Nephron (organoid): ENCODE measurements at regions not wholly inside any gene's neighbourhood (a gene's known extent, or its start where the extent isn't known, plus 50 kb on each side); places are given as distances from the start of the nearest gene placed in this dataset.
A peak's percentile ranks its signal among the peaks of the same experiment; 100 is the strongest.

Experiments used
- H3K27ac Mint-ChIP-seq, 3 experiments: 2 replicates each; pipeline ENCODE4 v1.8.0; 2020; ENCODE audit warnings: mixed read lengths in 3 of 3, mild to moderate bottlenecking in 2 of 3, moderate library complexity in 1 of 3
- H3K27me3 Mint-ChIP-seq: 2 replicates; pipeline ENCODE4 v1.8.0; 2021; ENCODE audit warnings: low read depth, mild to moderate bottlenecking, moderate library complexity, mixed read lengths
- H3K36me3 Mint-ChIP-seq: 2 replicates; pipeline ENCODE4 v1.8.0; 2020; ENCODE audit warnings: low read depth, mixed read lengths
- H3K4me1 Mint-ChIP-seq: 2 replicates; pipeline ENCODE4 v1.8.0; 2020; ENCODE audit warnings: mixed read lengths
- H3K4me3 Mint-ChIP-seq, 3 experiments: 2 replicates each; pipeline ENCODE4 v1.8.0; 2020; ENCODE audit warnings: mild to moderate bottlenecking in 3 of 3, mixed read lengths in 3 of 3, moderate library complexity in 2 of 3
- H3K9me3 Mint-ChIP-seq: 2 replicates; pipeline ENCODE4 v1.8.0; 2020; ENCODE audit warnings: mixed read lengths
- TF ChIP-seq, protein P1 (sequence below), 3 experiments: fragments of 200-600 bp; sonication (generic); IDR thresholded peaks; one replicate each; pipeline ENCODE4 v1.5.0; 2021; ENCODE audit warnings: antibody characterized with exemption in 3 of 3; ENCODE audit not compliant: unreplicated experiment in 3 of 3

DNA sequence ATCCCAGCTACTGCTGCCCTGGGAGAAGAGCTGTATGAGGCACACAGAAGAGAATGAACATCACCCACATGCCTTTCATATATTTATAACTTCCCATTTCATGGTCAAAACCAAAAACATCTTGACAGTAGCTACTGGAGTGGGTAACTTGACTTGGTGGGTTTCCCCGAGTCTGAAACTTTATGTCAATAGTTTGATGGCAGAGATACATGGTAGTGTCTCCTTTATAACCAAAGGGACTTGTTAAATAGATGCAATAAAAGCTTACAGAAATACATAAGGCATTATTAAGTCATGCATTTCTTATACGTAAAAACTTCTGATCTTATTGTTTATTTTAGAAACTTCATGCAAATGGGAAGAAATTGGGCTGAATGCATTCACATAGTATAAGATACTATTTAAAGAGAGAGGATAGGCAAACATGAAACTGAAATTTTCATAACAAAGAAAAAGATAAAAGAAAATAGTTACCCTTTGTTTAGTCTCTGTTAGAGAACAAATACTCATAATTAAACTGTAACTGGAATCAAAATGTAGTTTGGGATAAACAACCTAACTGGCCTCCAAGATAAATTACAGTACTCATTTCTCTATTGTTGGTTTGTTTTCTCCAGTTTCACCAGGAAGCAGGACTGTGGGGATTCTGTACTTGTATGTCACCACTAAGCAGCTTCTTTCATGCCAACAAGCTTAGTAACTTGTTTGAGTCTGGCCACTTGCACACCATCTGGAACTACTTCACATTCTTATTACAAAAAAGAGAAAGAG lies 459.3 kb upstream of the MEF2C start:
- H3K4me1 Mint-ChIP-seq: peaks cover 13% of the 10 kb centered on the region
- TF ChIP-seq, protein P1, sequence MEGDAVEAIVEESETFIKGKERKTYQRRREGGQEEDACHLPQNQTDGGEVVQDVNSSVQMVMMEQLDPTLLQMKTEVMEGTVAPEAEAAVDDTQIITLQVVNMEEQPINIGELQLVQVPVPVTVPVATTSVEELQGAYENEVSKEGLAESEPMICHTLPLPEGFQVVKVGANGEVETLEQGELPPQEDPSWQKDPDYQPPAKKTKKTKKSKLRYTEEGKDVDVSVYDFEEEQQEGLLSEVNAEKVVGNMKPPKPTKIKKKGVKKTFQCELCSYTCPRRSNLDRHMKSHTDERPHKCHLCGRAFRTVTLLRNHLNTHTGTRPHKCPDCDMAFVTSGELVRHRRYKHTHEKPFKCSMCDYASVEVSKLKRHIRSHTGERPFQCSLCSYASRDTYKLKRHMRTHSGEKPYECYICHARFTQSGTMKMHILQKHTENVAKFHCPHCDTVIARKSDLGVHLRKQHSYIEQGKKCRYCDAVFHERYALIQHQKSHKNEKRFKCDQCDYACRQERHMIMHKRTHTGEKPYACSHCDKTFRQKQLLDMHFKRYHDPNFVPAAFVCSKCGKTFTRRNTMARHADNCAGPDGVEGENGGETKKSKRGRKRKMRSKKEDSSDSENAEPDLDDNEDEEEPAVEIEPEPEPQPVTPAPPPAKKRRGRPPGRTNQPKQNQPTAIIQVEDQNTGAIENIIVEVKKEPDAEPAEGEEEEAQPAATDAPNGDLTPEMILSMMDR (IDR thresholded peaks at IDR 0.05; ENCODE audit: unreplicated experiment in 3 of 3): no peak
- peaks cover 2% of the 10 kb centered on the region for H3K9me3 Mint-ChIP-seq
- H3K4me3 Mint-ChIP-seq: no peak overlapping the region
- H3K27ac Mint-ChIP-seq: no peak overlapping the region
- H3K27me3 Mint-ChIP-seq: no peaks in the 10 kb centered on the region
- no peaks in the 10 kb centered on the region for H3K36me3 Mint-ChIP-seq

DNA sequence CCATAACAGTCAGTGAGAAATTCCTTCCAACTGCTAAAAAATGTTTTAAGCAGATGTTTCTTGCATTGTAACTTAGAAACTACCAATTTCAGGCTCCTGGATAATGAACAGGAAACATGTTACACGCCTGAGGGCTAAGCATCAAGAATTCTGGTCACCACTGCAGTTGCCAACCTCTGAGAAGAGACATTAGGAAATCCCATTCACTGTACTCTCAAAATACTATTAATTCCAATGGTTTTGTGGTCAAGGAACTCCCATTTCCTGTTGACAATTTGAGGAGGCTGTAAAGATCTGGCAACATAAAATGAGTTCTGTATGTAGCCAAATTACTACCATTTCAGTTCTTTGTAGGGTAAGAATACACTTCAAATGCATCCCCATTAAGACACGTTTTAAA lies 456.0 kb upstream of the MEF2C start:
- Mint-ChIP-seq H3K27me3 (no peaks in the 10 kb centered on the region), H3K36me3 (no peaks in the 10 kb centered on the region), H3K27ac (no peak overlapping the region), H3K9me3 (no peaks in the 10 kb centered on the region), H3K4me1 (peaks cover 13% of the 10 kb centered on the region), H3K4me3 (no peak overlapping the region)
- TF ChIP-seq, protein P1 (IDR thresholded peaks at IDR 0.05; ENCODE audit: unreplicated experiment in 3 of 3): no peak

DNA sequence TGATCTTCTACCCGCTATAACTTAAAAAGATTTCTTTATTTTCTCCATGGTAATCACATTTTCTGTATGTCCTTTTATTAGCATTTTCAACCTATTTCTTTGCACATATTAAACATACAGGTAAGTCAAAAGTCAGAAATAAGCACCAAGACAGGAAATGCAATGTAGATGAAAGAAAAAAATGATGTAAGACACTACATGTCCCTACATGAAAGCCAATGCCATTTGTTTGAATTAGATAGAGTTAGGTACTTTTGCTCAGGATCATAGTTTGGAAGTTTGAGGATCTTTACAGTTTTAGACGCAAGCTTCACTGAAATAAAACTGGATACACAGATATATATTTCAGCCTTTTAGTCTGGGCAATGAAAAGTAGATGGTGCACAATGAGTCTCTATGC lies 453.1 kb upstream of the MEF2C start:
- Mint-ChIP-seq H3K4me1 (no peaks in the 10 kb centered on the region), H3K9me3 (no peaks in the 10 kb centered on the region), H3K4me3 (no peak overlapping the region), H3K27ac (no peak overlapping the region), H3K27me3 (no peaks in the 10 kb centered on the region), H3K36me3 (no peaks in the 10 kb centered on the region)
- TF ChIP-seq, protein P1 (IDR thresholded peaks at IDR 0.05; ENCODE audit: unreplicated experiment in 3 of 3): no peak

DNA sequence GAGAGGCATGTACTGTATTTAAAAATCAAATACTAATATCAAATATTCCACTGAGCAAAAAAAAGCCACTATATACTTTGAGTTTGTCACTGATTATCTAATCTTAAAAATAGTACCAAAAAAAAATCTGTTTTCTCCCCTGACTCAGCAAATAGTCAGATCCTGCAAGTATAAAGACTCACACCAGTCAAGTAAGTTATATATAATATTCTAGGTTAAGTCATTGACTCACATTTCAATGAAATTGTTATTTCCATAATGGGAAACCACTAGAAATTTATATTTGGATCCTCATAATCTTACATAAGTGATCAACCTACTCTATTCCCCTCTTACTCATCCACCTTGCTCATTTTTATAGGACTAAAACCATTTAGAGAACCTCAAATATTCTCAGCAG lies 447.2 kb upstream of the MEF2C start:
- TF ChIP-seq, protein P1 (IDR thresholded peaks at IDR 0.05; ENCODE audit: unreplicated experiment in 3 of 3): no peak
- Mint-ChIP-seq H3K9me3 (peaks cover 2% of the 10 kb centered on the region), H3K27ac (no peak overlapping the region), H3K27me3 (no peaks in the 10 kb centered on the region), H3K4me3 (no peak overlapping the region), H3K4me1 (peaks cover 11% of the 10 kb centered on the region), H3K36me3 (no peaks in the 10 kb centered on the region)

DNA sequence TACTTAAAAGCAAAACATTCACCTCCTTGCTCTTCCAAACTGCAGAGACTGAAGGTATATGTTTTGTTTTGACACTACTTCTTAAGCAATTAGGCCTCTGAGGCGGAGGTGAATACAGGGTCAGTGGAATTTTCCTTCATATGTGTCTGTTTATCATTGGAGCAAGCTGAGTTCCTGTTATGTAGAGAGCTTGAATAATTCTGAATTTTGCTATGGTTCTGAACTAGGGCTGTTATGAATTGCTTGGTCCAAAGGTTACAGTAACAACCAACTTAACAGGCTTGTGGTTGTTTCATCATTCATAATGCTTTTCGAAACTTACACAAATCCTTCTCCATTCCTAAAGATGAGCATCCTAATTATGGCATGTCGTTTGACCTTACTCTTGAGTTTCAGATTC lies 444.6 kb upstream of the MEF2C start:
- peaks cover 11% of the 10 kb centered on the region for H3K4me1 Mint-ChIP-seq
- peak overlapping the region; percentile 60 to 69 (median 62) for H3K27ac Mint-ChIP-seq
- TF ChIP-seq, protein P1 (IDR thresholded peaks at IDR 0.05; ENCODE audit: unreplicated experiment in 3 of 3): no peak
- H3K27me3 Mint-ChIP-seq: no peaks in the 10 kb centered on the region
- H3K4me3 Mint-ChIP-seq: no peak overlapping the region
- H3K36me3 Mint-ChIP-seq: no peaks in the 10 kb centered on the region
- peaks cover 2% of the 10 kb centered on the region for H3K9me3 Mint-ChIP-seq

DNA sequence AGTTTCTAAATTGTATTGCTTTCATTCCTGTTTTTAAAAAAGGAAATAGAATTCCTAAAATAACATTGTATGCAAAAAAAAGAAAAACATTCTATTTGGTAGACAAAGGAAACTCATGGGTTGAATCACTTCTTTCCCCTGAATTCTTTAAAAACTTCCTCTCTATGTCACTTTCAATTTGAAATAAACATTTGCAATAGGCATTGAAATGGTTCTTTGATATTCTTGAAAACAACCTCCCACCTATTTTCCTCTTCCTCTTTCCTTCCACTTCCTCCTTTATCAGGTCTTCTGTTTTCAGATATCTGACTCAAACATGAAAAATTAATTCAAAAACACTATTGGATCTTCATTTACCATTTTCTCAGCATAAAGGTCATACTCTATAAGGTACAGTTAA lies 442.0 kb upstream of the MEF2C start:
- Mint-ChIP-seq H3K4me3 (no peak overlapping the region), H3K27me3 (no peaks in the 10 kb centered on the region), H3K36me3 (no peaks in the 10 kb centered on the region), H3K4me1 (peaks cover 11% of the 10 kb centered on the region), H3K9me3 (peaks cover 2% of the 10 kb centered on the region), H3K27ac (no peak overlapping the region)
- TF ChIP-seq, protein P1 (IDR thresholded peaks at IDR 0.05; ENCODE audit: unreplicated experiment in 3 of 3): no peak
